Ovary (tissue), 7 donors: ENCODE measurements at regions not wholly inside any gene's neighbourhood (a gene's known extent, or its start where the extent isn't known, plus 50 kb on each side); places are given as distances from the start of the nearest gene placed in this dataset.

Experiments used
- DNase-seq, 5 donors: peaks; one replicate each; pipeline ENCODE4 v3.0.0-alpha.2; 2019 to 2020
- H3K27ac ChIP-seq, 2 donors: fragments of 200-600 bp; one replicate each; pipeline versions ENCODE4 v1.5.1 to v1.8.0; 2019 to 2022
- H3K27me3 ChIP-seq: fragments of 200-600 bp; one replicate; pipeline ENCODE4 v1.8.0; 2022
- H3K36me3 ChIP-seq: fragments of 200-600 bp; sonication (generic); one replicate; pipeline ENCODE4 v1.5.1; 2019
- H3K4me1 ChIP-seq: one replicate; pipeline ENCODE4 v1.8.1; 2013; ENCODE audit warnings: mild to moderate bottlenecking, moderate library complexity; ENCODE audit not compliant: insufficient read depth
- H3K4me3 ChIP-seq: fragments of 200-600 bp; sonication (generic); one replicate; pipeline ENCODE4 v1.5.1; 2017
- H3K9me3 ChIP-seq, 2 donors: fragments of 200-600 bp in 1 of 2; sonication (generic) in 1 of 2; one replicate each; pipeline versions ENCODE4 v1.5.1 to v1.8.1; 2013 to 2019; ENCODE audit warnings: mild to moderate bottlenecking in 1 of 2, moderate library complexity in 1 of 2
- CTCF ChIP-seq, 3 donors: fragments of 450-650 bp in 2 of 3; fragments of 200-600 bp in 1 of 3; IDR thresholded peaks; one replicate each; pipeline versions ENCODE4 v1.5.1 to v1.8.0; 2016 to 2022; ENCODE audit warnings: antibody characterized with exemption in 3 of 3, mild to moderate bottlenecking in 1 of 3
- EP300 ChIP-seq: sonication (generic); formaldehyde crosslinking; IDR thresholded peaks from one replicate; pipeline ENCODE4 v1.6.1; 2017; ENCODE audit warnings: antibody characterized with exemption
- POLR2A ChIP-seq: fragments of 450-650 bp; IDR thresholded peaks from one replicate; pipeline ENCODE4 v1.6.1; 2017; ENCODE audit warnings: antibody characterized with exemption, mild to moderate bottlenecking, moderate library complexity
- WGBS, 3 donors: extraction: QIAGEN DNeasy Blood & Tissue Kit in 1 of 3; methylation state at CpG; one replicate each; pipeline versions ENCODE4 v1.1.5 to v1.1.7; 2013 to 2017; 5-methylcytosine and 5-hydroxymethylcytosine counted together
- intact Hi-C, 4 donors: fragments of 100-400 bp; cut with DNase I; formaldehyde crosslinking; loops; one replicate each; pipeline versions ENCODE4 v1.11.0 to v1.15.1; 2022 to 2023
- donor health status: DM: no; HTN: no; CAD: no; lungs with moderate emphysema.
- donor health status: DM: no; HTN: no; CAD: no.
- donor health status: Bipolar disorder and iron deficiency.
- donor health status: DM: no; HTN: no; CAD: no.
- donor health status: DM: yes; HTN: yes; CAD: no.

GRCh38 chr18:66760559-66760958 is 156.7 kb upstream of the CDH19 start:
- intact Hi-C loops, result no loop called here
- no peak for DNase-seq
- TF ChIP-seq POLR2A, result no peak
- no peak for TF ChIP-seq EP300
- no peak for TF ChIP-seq CTCF (IDR thresholded peaks at IDR 0.05)
- Histone ChIP-seq H3K9me3 (no peaks in the 10 kb centered on the region), H3K27me3 (no peaks in the 10 kb centered on the region), H3K4me3 (no peak overlapping the region), H3K36me3 (no peaks in the 10 kb centered on the region), H3K27ac (no peak overlapping the region), H3K4me1 (no peaks in the 10 kb centered on the region)
- 88 to 93% (median 92%) methylated on average over 4 of the region's 4 CpGs for WGBS, 3 donors

GRCh38 chr18:66759050-66759828 is 155.3 kb upstream of the CDH19 start:
- H3K36me3 ChIP-seq, result no peaks in the 10 kb centered on the region
- no peak overlapping the region for H3K4me3 ChIP-seq
- no peaks in the 10 kb centered on the region for H3K4me1 ChIP-seq
- H3K9me3 ChIP-seq, result no peaks in the 10 kb centered on the region
- no peak overlapping the region for H3K27ac ChIP-seq
- no peaks in the 10 kb centered on the region for H3K27me3 ChIP-seq
- intact Hi-C loops, result no loop called here
- TF ChIP-seq EP300 (no peak), POLR2A (no peak), CTCF (IDR thresholded peaks at IDR 0.05) (no peak)
- DNase-seq, result no peak
- WGBS, 3 donors, result 83 to 92% (median 88%) methylated on average over 6 of the region's 6 CpGs

GRCh38 chr18:66757946-66758345 is 154.1 kb upstream of the CDH19 start:
- Histone ChIP-seq H3K27me3 (no peaks in the 10 kb centered on the region), H3K4me1 (no peaks in the 10 kb centered on the region), H3K4me3 (no peak overlapping the region), H3K9me3 (no peaks in the 10 kb centered on the region), H3K27ac (no peak overlapping the region), H3K36me3 (no peaks in the 10 kb centered on the region)
- TF ChIP-seq CTCF (IDR thresholded peaks at IDR 0.05) (no peak), EP300 (no peak), POLR2A (no peak)
- no peak for DNase-seq
- 83 to 87% (median 83%) methylated on average over 4 of the region's 4 CpGs for WGBS, 3 donors
- intact Hi-C loops, result no loop called here

- Histone ChIP-seq H3K4me1 (no peaks in the 10 kb centered on the region), H3K9me3 (no peaks in the 10 kb centered on the region), H3K27me3 (no peaks in the 10 kb centered on the region), H3K27ac (no peak overlapping the region), H3K4me3 (no peak overlapping the region), H3K36me3 (no peaks in the 10 kb centered on the region)
- 67 to 86% (median 76%) methylated on average over 1 of the region's 1 CpG for whole genome bisulfite sequencing, 3 donors
- TF ChIP-seq EP300, result no peak
- TF ChIP-seq CTCF (IDR thresholded peaks at IDR 0.05), result no peak
- no peak for TF ChIP-seq POLR2A
- DNase-seq, result no peak
- intact Hi-C loops, result no loop called here
These were observed 150.4 kb upstream of the CDH19 start for GRCh38 chr18:66754335-66754734.
